SK-N-MC (cell line): ENCODE measurements at regions not wholly inside any gene's neighbourhood (a gene's known extent, or its start where the extent isn't known, plus 50 kb on each side); places are given as distances from the start of the nearest gene placed in this dataset.

Experiments
- DNase-seq: peaks from one replicate; pipeline ENCODE4 v3.0.0-alpha.2; 2011; ENCODE audit warnings: low read depth, low spot score
- H3K27ac ChIP-seq: fragments of 200-600 bp; sonication (generic); 2 replicates; pipeline ENCODE4 v1.5.1; 2016; ENCODE audit warnings: mixed run types
- H3K36me3 ChIP-seq: fragments of 200-600 bp; sonication (generic); 2 replicates; pipeline ENCODE4 v1.6.1; 2017; ENCODE audit warnings: antibody characterized with exemption, low read length, mixed read lengths; ENCODE audit not compliant: insufficient read depth
- H3K4me3 ChIP-seq: fragments of 200-600 bp; sonication (generic); 2 replicates; pipeline ENCODE4 v1.5.1; 2016
- H3K9ac ChIP-seq: fragments of 200-600 bp; sonication (generic); 2 replicates; pipeline ENCODE4 v1.8.0; 2017; ENCODE audit warnings: mixed run types, mixed read lengths; ENCODE audit not compliant: insufficient read length
- H3K9me3 ChIP-seq: fragments of 200-600 bp; sonication (generic); 2 replicates; pipeline ENCODE4 v1.6.1; 2017; ENCODE audit warnings: low read depth, mild to moderate bottlenecking, antibody characterized with exemption, low read length, moderate library complexity, mixed read lengths
- EZH2 ChIP-seq: fragments of 200-600 bp; sonication (generic); IDR thresholded peaks from one replicate; pipeline ENCODE4 v1.6.1; 2017; ENCODE audit warnings: antibody characterized with exemption
- FOXP2 ChIP-seq: optimal IDR thresholded peaks from 2 replicates; pipeline ENCODE3; 2011; ENCODE audit warnings: mild to moderate bottlenecking, moderate library complexity; ENCODE audit not compliant: insufficient read depth; ENCODE audit errors: extremely low read length, control extremely low read depth
- POLR2AphosphoS5 ChIP-seq: IDR thresholded peaks from 2 replicates; pipeline ENCODE4 v1.6.1; 2012; ENCODE audit warnings: mild to moderate bottlenecking, low read depth, low read length, borderline replicate concordance

GRCh38 chrX:138014577-138014976 is 448.6 kb downstream of the ZIC3 start:
- TF ChIP-seq EZH2 (no peak), FOXP2 (no peak), POLR2AphosphoS5 (no peak)
- DNase-seq, result no peak
- no peak overlapping the region for H3K9ac ChIP-seq

GRCh38 chrX:138018145-138018799 is 452.3 kb downstream of the ZIC3 start:
- TF ChIP-seq POLR2AphosphoS5 (no peak), FOXP2 (no peak), EZH2 (no peak)
- Histone ChIP-seq H3K9ac (no peak overlapping the region), H3K4me3 (no peak overlapping the region), H3K36me3 (no peaks in the 10 kb centered on the region), H3K9me3 (no peaks in the 10 kb centered on the region), H3K27ac (no peak overlapping the region)
- DNase-seq, result no peak

More at GRCh38 chrX:138014577-138014976, 448.6 kb downstream of the ZIC3 start:
- no peaks in the 10 kb centered on the region for H3K9me3 ChIP-seq
- H3K27ac ChIP-seq, result no peak overlapping the region
- H3K36me3 ChIP-seq, result no peaks in the 10 kb centered on the region
- no peak overlapping the region for H3K4me3 ChIP-seq

GRCh38 chrX:138020941-138021340 is 455.0 kb downstream of the ZIC3 start:
- H3K9me3 ChIP-seq, result no peaks in the 10 kb centered on the region
- H3K27ac ChIP-seq, result no peak overlapping the region
- no peak overlapping the region for H3K4me3 ChIP-seq
- DNase-seq, result no peak
- no peak overlapping the region for H3K9ac ChIP-seq
- TF ChIP-seq FOXP2 (no peak), EZH2 (no peak), POLR2AphosphoS5 (no peak)
- no peaks in the 10 kb centered on the region for H3K36me3 ChIP-seq

- no peak for DNase-seq
- H3K27ac ChIP-seq, result no peak overlapping the region
- H3K36me3 ChIP-seq, result no peaks in the 10 kb centered on the region
- no peak overlapping the region for H3K4me3 ChIP-seq
- H3K9ac ChIP-seq, result no peak overlapping the region
- no peaks in the 10 kb centered on the region for H3K9me3 ChIP-seq
- TF ChIP-seq EZH2 (no peak), FOXP2 (no peak), POLR2AphosphoS5 (no peak)
Measured at GRCh38 chrX:138026211-138026610, 460.3 kb downstream of the ZIC3 start.

- no peaks in the 10 kb centered on the region for H3K9me3 ChIP-seq
- no peaks in the 10 kb centered on the region for H3K36me3 ChIP-seq
- no peak overlapping the region for H3K4me3 ChIP-seq
- no peak for TF ChIP-seq EZH2
- TF ChIP-seq FOXP2, result no peak
- no peak for TF ChIP-seq POLR2AphosphoS5
- DNase-seq, result no peak
- no peak overlapping the region for H3K27ac ChIP-seq
- no peak overlapping the region for H3K9ac ChIP-seq
Measured at GRCh38 chrX:138031715-138032114, 465.8 kb downstream of the ZIC3 start.

GRCh38 chrX:138034136-138034535 is 468.2 kb downstream of the ZIC3 start:
- no peak for TF ChIP-seq FOXP2
- TF ChIP-seq EZH2, result no peak
- TF ChIP-seq POLR2AphosphoS5, result no peak
- Histone ChIP-seq H3K36me3 (no peaks in the 10 kb centered on the region), H3K9me3 (no peaks in the 10 kb centered on the region), H3K9ac (no peak overlapping the region), H3K27ac (no peak overlapping the region), H3K4me3 (no peak overlapping the region)
- DNase-seq, result no peak

GRCh38 chrX:138037548-138037947 is 471.6 kb downstream of the ZIC3 start:
- Histone ChIP-seq H3K4me3 (no peak overlapping the region), H3K9ac (no peak overlapping the region), H3K36me3 (no peaks in the 10 kb centered on the region), H3K27ac (no peak overlapping the region), H3K9me3 (no peaks in the 10 kb centered on the region)
- no peak for DNase-seq
- TF ChIP-seq EZH2 (no peak), FOXP2 (no peak), POLR2AphosphoS5 (no peak)

GRCh38 chrX:138057883-138058282 is 492.0 kb downstream of the ZIC3 start:
- DNase-seq, result no peak
- Histone ChIP-seq H3K9me3 (no peaks in the 10 kb centered on the region), H3K36me3 (no peaks in the 10 kb centered on the region), H3K27ac (no peak overlapping the region), H3K9ac (no peak overlapping the region), H3K4me3 (no peak overlapping the region)
- no peak for TF ChIP-seq POLR2AphosphoS5
- TF ChIP-seq EZH2, result no peak
- TF ChIP-seq FOXP2, result no peak

- no peaks in the 10 kb centered on the region for H3K36me3 ChIP-seq
- H3K27ac ChIP-seq, result no peak overlapping the region
- no peaks in the 10 kb centered on the region for H3K9me3 ChIP-seq
- H3K9ac ChIP-seq, result no peak overlapping the region
- TF ChIP-seq POLR2AphosphoS5, result no peak
- no peak for TF ChIP-seq FOXP2
- no peak for TF ChIP-seq EZH2
- DNase-seq, result no peak
- no peak overlapping the region for H3K4me3 ChIP-seq
Measured at GRCh38 chrX:138058931-138059330, 493.0 kb downstream of the ZIC3 start.
